H1 (cell line): ENCODE measurements at regions not wholly inside any gene's neighbourhood (a gene's known extent, or its start where the extent isn't known, plus 50 kb on each side); places are given as distances from the start of the nearest gene placed in this dataset.
"Not testable (repeated sequence)": the region's sequence is repeated elsewhere in the genome, so short reads cannot be mapped to it uniquely, and the experiment has no call there.

Experiments
- ATF2 ChIP-seq: IDR thresholded peaks from 2 replicates; pipeline ENCODE4 v1.6.1; 2012; ENCODE audit warnings: low read length, inconsistent platforms
- CEBPB ChIP-seq: IDR thresholded peaks from 2 replicates; pipeline ENCODE4 v1.6.1; 2012; ENCODE audit warnings: low read depth, low read length
- CTCF ChIP-seq, 3 experiments: IDR thresholded peaks; 1 replicate in 2 of 3; 2 replicates in 1 of 3; pipeline versions ENCODE4 v1.5.1 to v1.6.1; 2011; ENCODE audit warnings: low read length in 3 of 3, mild to moderate bottlenecking in 3 of 3, inconsistent platforms in 2 of 3, low read depth in 1 of 3, moderate library complexity in 1 of 3; ENCODE audit not compliant: insufficient read depth in 1 of 3; ENCODE audit errors: control extremely low read depth in 1 of 3
- EZH2 ChIP-seq: fragments of 200-600 bp; sonication (generic); IDR thresholded peaks from 2 replicates; pipeline ENCODE4 v1.7.1; 2012; ENCODE audit warnings: low read depth, mild to moderate bottlenecking, moderate library complexity, low read length, inconsistent platforms; ENCODE audit not compliant: severe bottlenecking
- POLR2A ChIP-seq, 2 experiments: IDR thresholded peaks; 1 replicate in 1 of 2; 2 replicates in 1 of 2; pipeline ENCODE4 v1.6.1; 2011; ENCODE audit warnings: low read depth in 2 of 2, low read length in 2 of 2, mild to moderate bottlenecking in 2 of 2; ENCODE audit errors: control extremely low read depth in 1 of 2
- SAP30 ChIP-seq: fragments of 300-600 bp; sonication (generic); IDR thresholded peaks from 2 replicates; pipeline ENCODE4 v1.7.1; 2012; ENCODE audit warnings: low read length, moderate library complexity, mild to moderate bottlenecking, inconsistent platforms; ENCODE audit not compliant: insufficient read depth, insufficient replicate concordance
- TAF1 ChIP-seq: IDR thresholded peaks from 2 replicates; pipeline ENCODE4 v1.6.1; 2011; ENCODE audit warnings: mild to moderate bottlenecking, low read depth, low read length
- TAF7 ChIP-seq: optimal IDR thresholded peaks from 2 replicates; pipeline ENCODE3; 2011; ENCODE audit warnings: low read depth, mild to moderate bottlenecking, inconsistent platforms, low read length, moderate library complexity, borderline replicate concordance

GRCh38 chr16:34062620-34063253, 603.3 kb downstream of the TP53TG3F start:
- TF ChIP-seq CEBPB; CTCF (IDR thresholded peaks at IDR 0.05; ENCODE audit: control extremely low read depth in 1 of 3, insufficient read depth in 1 of 3, low read depth in 1 of 3, low read length in 3 of 3); POLR2A (IDR thresholded peaks at IDR 0.05; ENCODE audit: control extremely low read depth in 1 of 2, low read depth in 2 of 2, low read length in 2 of 2); TAF1; EZH2; TAF7; SAP30; ATF2: not testable (repeated sequence)
